SK-N-DZ (cell line): ENCODE measurements at regions not wholly inside any gene's neighbourhood (a gene's known extent, or its start where the extent isn't known, plus 50 kb on each side); places are given as distances from the start of the nearest gene placed in this dataset.
"Not testable (repeated sequence)": the region's sequence is repeated elsewhere in the genome, so short reads cannot be mapped to it uniquely, and the experiment has no call there.

Experiments used
- DNase-seq: peaks from one replicate; pipeline ENCODE4 v3.0.0-alpha.2; 2015; ENCODE audit warnings: low spot score

DNA sequence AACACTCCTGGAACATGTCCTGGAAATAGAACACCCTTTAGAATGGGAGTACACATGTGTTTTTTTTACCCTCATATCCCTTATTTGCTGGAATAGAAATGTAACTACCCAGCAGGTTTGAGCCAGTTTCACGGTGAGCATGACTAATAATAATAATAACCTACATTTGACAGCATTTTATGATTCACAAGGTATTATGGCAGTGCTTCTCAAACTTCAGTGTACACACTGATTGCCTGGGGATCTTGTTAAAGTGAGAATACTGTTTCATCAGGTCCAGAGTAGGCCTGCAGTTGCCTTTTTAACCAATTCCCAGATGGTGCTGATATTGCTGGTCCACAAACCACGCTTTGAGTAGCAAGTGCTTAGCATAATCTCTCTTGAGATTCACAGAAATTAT is 63.9 kb downstream of the NFKBIZ start:
- no peak for DNase-seq

- DNase-seq: not testable (repeated sequence)
These were observed 68.4 kb downstream of the NFKBIZ start for GRCh38 chr3:101917761-101918160.

DNA sequence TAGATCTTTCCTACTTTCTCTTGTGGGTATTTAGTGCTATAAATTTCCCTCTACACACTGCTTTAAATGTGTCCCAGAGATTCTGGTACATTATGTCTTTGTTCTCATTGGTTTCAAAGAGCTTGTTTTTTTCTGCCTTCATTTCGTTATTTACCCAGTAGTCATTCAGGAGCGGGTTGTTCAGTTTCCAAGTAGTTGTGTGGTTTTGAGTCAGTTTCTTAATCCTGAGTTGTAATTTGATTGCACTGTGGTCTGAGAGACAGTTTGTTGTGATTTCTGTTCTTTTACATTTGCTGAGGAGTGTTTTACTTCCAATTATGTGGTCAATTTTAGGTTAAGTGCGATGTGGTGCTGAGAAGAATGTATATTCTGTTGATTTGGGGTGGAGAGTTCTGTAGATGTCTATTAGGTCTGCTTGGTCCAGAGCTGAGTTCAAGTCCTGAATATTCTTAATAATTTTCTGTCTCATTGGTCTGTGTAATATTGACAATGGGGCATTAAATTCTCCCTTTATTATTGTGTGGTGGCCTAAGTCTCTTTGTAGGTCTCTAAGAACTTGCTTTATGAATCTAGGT is 72.9 kb downstream of the NFKBIZ start:
- not testable (repeated sequence) for DNase-seq

- not testable (repeated sequence) for DNase-seq
These were observed 75.3 kb downstream of the NFKBIZ start for GRCh38 chr3:101924621-101925020.

GRCh38 chr3:101925124-101925523 is 75.8 kb downstream of the NFKBIZ start:
- not testable (repeated sequence) for DNase-seq

DNA sequence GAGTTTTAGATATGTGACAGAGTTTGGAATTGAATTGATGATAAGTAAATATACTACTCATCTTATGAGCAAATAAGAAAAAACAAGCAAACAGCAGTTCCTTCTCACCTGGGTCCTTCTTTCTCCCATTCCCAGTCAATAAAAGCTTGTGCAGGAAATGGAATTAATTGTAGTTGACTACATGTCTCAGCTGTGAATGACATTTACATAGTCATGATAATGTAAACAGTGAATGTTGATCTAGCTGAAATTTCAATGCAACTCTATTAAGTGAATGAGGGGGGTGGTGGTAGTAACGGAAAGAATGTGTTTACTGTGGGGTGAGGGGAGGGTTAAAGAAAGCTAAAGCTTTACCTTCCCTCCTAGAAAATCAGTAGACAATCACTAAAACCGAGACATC is 76.2 kb downstream of the NFKBIZ start:
- no peak for DNase-seq

- DNase-seq: no peak
These were observed 77.3 kb downstream of the NFKBIZ start for GRCh38 chr3:101926594-101927105.

DNA sequence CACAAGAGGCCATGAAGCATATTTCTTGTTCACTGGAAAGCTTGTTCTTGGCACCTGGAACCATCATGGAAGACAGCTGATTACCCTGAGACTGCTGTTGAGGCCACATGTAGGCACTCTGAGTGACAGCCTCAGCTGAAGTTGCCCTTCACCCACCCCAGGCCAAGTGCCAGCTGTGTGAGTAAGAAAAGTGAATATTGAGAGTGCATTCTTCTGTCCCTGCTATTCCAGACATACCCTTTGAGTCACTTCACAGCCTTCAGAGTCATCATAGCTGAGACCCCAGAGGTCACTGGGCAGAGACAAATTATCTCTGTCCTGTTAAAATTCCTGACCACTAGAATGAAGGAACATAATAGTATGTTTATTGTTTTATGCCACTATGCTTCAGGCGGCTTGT is 79.6 kb downstream of the NFKBIZ start:
- DNase-seq: no peak

GRCh38 chr3:101931081-101931480 is 81.8 kb downstream of the NFKBIZ start:
- DNase-seq: no peak

- DNase-seq: no peak
These were observed 83.2 kb downstream of the NFKBIZ start for GRCh38 chr3:101932326-101933068.

GRCh38 chr3:101936419-101937356 is 87.4 kb downstream of the NFKBIZ start:
- no peak for DNase-seq

DNA sequence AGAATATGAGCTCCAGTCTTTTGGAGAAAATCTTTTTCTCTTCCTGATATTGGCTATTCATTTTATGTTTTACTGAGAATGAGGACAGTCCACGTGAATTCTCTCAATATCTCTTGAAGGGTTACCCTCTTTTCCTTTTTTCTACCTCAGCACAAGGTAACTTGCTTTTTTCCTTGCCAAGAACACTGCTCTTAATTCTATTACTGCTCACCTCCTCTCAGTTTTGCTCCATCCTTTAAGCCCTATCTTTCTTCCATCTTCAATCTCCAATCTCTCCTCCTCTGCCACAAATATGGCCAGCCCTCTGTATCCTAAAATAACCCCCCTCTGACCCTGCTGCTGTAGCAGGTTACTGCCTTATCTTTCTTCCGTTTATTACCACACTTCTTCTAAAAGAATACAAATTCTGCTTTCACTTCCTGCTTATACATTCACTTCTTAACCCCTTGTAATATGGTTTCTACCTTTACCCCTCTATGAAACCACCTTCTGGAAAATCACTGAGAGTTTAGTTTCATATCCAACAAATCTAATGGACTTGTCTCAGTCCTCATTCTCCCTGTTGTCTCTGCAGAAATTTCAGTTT is 89.0 kb downstream of the NFKBIZ start:
- DNase-seq: peak; percentile 6

DNA sequence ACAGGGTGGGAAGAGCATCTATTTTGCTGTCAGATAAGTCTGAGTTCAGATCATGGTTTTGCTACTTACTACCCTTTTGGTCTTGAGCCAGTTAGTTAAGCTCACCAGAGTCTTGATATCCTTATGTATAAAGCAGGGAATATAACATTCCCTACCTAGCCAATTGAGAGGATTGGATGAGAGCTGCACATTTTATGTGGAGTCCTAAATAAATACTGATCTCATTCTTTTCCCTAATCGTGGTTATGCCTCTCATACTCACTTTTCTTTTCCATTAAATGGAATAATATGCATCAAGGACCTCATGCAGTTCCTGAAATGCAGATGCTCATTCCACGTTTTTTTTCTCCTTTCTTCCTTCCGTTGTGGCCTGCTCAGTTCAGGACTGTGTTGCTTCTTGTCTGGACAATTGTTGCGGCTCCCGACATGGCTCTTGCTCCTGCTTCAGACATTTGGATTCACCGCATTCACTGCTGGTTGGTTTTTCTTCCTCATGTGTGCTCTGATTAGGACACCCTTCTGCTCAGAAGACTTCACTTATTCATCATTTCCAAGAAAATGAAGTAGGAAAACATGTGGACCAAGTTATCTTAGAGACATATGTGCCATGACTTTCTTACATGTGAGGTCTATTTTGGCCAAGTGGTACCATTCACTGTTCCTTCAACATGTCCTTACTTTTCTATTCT is 90.2 kb downstream of the NFKBIZ start:
- DNase-seq: no peak

- peak; percentile 88 for DNase-seq
These were observed 91.4 kb downstream of the NFKBIZ start for GRCh38 chr3:101940521-101941317.

DNA sequence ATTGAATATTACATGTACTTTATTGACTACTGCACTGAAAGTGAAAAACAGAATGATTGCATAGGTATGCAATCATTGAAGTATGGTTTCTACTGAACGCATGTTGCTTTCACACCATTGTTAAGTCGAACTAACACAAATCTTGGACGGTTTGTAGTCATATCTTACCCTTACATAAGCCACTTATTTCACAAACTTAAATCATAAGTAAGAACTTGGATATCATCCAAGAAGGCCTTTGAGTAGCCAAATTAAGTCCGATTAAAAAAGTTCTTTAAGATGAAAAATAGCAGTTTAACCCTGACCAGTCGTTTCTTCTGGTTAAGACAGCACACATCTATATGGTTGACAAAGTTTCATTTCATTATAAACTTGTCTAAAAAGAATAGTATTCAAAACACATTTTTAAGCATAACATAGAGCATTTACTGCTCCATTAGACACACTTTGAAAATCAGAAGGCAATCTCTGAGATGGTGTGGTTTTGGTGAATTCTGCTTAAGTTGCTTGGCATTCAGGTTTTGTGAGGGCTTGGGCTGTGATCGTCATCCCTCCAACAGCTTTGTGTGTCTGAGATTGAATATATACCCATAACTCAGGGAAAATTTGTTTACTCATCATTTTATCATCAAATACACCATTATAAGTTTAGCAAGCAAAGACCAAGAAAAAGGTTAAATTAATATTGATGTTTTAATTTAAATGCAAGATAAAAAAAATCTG is 92.2 kb downstream of the NFKBIZ start:
- DNase-seq: no peak

DNA sequence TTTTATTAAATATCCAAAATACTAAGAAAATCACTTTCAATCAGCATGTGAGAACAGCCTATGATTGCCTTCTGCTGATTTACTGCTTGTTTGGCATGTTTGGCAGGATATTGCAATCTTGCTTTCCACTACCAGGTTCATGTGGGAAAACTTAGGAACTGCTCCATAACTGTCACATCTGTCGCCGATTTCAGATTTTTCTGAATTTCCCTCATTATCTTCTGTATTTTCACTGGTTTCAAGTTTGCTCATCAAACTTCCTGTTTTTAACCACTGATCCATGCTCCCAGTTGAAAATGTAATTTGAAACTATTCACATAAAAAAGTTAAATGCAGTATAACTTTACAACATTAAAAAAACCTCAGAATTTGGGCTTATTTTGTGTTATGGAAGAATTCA is 93.0 kb downstream of the NFKBIZ start:
- no peak for DNase-seq

GRCh38 chr3:101943029-101943428 is 93.7 kb downstream of the NFKBIZ start:
- DNase-seq: no peak

- no peak for DNase-seq
These were observed 95.0 kb downstream of the NFKBIZ start for GRCh38 chr3:101944308-101944707.

- DNase-seq: no peak
These were observed 96.7 kb downstream of the NFKBIZ start for GRCh38 chr3:101945980-101946379.

DNA sequence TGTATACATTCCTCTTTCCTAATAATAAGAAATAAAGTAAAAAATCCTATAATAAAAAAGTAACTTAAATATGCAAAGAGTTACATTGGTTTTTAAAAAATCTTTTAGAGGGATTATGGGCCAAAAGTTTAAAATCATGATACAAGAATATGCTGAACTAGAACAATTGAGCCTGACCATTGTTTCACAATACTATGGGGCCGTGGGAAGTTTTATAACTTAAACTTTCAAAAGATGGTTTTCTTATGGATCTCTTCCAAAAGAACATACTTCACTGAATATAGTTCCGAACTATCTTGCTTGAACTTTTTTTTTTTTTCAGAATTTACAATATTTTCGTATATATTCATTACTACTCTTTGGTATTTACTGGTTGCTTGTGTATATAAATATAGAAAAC is 97.6 kb downstream of the NFKBIZ start:
- no peak for DNase-seq
